HCT116 (cell line): ENCODE measurements at regions not wholly inside any gene's neighbourhood (a gene's known extent, or its start where the extent isn't known, plus 50 kb on each side); places are given as distances from the start of the nearest gene placed in this dataset.

Experiments used
- CBX3 ChIP-seq: IDR thresholded peaks from 2 replicates; pipeline ENCODE4 v1.6.1; 2012; ENCODE audit warnings: low read depth
- EZH2 ChIP-seq: fragments of 200-600 bp; sonication (generic); IDR thresholded peaks from 2 replicates; pipeline ENCODE4 v1.6.1; 2017; ENCODE audit warnings: antibody characterized with exemption, mixed run types
- POLR2A ChIP-seq: IDR thresholded peaks from 2 replicates; pipeline ENCODE4 v1.7.0; 2011; ENCODE audit warnings: borderline replicate concordance; ENCODE audit not compliant: insufficient read depth, insufficient read length; ENCODE audit errors: extremely low read depth
- RAD21 ChIP-seq: IDR thresholded peaks from 2 replicates; pipeline ENCODE4 v1.6.1; 2012; ENCODE audit warnings: low read depth, mild to moderate bottlenecking
- SIN3A ChIP-seq: IDR thresholded peaks from 2 replicates; pipeline ENCODE4 v1.6.1; 2012; ENCODE audit warnings: low read depth
- YY1 ChIP-seq: IDR thresholded peaks from 2 replicates; pipeline ENCODE4 v1.6.1; 2011; ENCODE audit warnings: low read length, low read depth, moderate library complexity, mild to moderate bottlenecking; ENCODE audit not compliant: insufficient replicate concordance; ENCODE audit errors: extremely low read depth
- ZNF274 ChIP-seq: fragments of 200-500 bp; sonication (Bioruptor generic); IDR thresholded peaks from 2 replicates; pipeline ENCODE4 v1.6.1; 2014; ENCODE audit warnings: mild to moderate bottlenecking, low read depth, low read length, inconsistent platforms
- TF ChIP-seq, protein P1 (sequence below), 3 experiments: fragments of 200-600 bp in 1 of 3; sonication (generic) in 1 of 3; IDR thresholded peaks in 2 of 3; conservative IDR thresholded peaks in 1 of 3; 2 replicates each; pipeline ENCODE4 v1.5.1; 2012 to 2017; ENCODE audit warnings: low read depth in 2 of 3, low read length in 2 of 3, antibody characterized with exemption in 1 of 3, borderline replicate concordance in 1 of 3, control low read depth in 1 of 3, mild to moderate bottlenecking in 1 of 3, mixed read lengths in 1 of 3, mixed run types in 1 of 3, moderate library complexity in 1 of 3; ENCODE audit not compliant: insufficient read depth in 1 of 3
- TF ChIP-seq, protein P2 (sequence below): IDR thresholded peaks from 2 replicates; pipeline ENCODE4 v1.6.1; 2012; ENCODE audit warnings: low read depth

DNA sequence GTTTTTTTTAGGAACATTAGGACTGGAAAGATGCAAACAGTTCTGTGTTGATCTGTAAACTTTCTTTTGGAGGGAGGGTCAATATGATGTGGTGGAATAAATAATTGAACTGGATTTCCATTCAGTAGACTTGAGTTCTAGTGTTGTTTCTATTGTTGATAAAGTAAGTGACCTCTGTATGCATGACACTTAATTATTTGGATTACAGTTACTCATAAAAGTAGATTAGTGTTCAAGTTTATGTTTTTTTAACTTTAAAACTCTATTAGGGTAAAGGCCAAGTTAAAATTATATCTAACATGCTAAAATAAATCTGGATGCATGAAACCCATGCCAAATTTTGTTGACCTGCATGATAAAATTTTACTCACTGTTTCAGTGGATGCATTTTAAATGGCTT is 85.4 kb upstream of the NR3C2 start:
- TF ChIP-seq, protein P1, sequence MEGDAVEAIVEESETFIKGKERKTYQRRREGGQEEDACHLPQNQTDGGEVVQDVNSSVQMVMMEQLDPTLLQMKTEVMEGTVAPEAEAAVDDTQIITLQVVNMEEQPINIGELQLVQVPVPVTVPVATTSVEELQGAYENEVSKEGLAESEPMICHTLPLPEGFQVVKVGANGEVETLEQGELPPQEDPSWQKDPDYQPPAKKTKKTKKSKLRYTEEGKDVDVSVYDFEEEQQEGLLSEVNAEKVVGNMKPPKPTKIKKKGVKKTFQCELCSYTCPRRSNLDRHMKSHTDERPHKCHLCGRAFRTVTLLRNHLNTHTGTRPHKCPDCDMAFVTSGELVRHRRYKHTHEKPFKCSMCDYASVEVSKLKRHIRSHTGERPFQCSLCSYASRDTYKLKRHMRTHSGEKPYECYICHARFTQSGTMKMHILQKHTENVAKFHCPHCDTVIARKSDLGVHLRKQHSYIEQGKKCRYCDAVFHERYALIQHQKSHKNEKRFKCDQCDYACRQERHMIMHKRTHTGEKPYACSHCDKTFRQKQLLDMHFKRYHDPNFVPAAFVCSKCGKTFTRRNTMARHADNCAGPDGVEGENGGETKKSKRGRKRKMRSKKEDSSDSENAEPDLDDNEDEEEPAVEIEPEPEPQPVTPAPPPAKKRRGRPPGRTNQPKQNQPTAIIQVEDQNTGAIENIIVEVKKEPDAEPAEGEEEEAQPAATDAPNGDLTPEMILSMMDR (IDR thresholded peaks at IDR 0.05 in 2 of 3, conservative IDR thresholded peaks at IDR 0.05 in 1 of 3; ENCODE audit: borderline replicate concordance in 1 of 3, insufficient read depth in 1 of 3, low read depth in 2 of 3, low read length in 2 of 3) = no peak
- TF ChIP-seq POLR2A = no peak
- TF ChIP-seq EZH2 = no peak
- no peak for TF ChIP-seq RAD21
- no peak for TF ChIP-seq CBX3
- no peak for TF ChIP-seq SIN3A
- TF ChIP-seq, protein P2, sequence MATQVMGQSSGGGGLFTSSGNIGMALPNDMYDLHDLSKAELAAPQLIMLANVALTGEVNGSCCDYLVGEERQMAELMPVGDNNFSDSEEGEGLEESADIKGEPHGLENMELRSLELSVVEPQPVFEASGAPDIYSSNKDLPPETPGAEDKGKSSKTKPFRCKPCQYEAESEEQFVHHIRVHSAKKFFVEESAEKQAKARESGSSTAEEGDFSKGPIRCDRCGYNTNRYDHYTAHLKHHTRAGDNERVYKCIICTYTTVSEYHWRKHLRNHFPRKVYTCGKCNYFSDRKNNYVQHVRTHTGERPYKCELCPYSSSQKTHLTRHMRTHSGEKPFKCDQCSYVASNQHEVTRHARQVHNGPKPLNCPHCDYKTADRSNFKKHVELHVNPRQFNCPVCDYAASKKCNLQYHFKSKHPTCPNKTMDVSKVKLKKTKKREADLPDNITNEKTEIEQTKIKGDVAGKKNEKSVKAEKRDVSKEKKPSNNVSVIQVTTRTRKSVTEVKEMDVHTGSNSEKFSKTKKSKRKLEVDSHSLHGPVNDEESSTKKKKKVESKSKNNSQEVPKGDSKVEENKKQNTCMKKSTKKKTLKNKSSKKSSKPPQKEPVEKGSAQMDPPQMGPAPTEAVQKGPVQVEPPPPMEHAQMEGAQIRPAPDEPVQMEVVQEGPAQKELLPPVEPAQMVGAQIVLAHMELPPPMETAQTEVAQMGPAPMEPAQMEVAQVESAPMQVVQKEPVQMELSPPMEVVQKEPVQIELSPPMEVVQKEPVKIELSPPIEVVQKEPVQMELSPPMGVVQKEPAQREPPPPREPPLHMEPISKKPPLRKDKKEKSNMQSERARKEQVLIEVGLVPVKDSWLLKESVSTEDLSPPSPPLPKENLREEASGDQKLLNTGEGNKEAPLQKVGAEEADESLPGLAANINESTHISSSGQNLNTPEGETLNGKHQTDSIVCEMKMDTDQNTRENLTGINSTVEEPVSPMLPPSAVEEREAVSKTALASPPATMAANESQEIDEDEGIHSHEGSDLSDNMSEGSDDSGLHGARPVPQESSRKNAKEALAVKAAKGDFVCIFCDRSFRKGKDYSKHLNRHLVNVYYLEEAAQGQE = no peak
- no peak for TF ChIP-seq YY1
- TF ChIP-seq ZNF274 = no peak
